ENCODE measurements at regions not wholly inside any gene's neighbourhood (a gene's known extent, or its start where the extent isn't known, plus 50 kb on each side); places are given as distances from the start of the nearest gene placed in this dataset.

GRCh38 chr1:229002037-229002436, 266.8 kb downstream of the RHOU start:
- DNase-seq (ENCODE audit: low spot score) = no peak
- TF ChIP-seq, protein P1, sequence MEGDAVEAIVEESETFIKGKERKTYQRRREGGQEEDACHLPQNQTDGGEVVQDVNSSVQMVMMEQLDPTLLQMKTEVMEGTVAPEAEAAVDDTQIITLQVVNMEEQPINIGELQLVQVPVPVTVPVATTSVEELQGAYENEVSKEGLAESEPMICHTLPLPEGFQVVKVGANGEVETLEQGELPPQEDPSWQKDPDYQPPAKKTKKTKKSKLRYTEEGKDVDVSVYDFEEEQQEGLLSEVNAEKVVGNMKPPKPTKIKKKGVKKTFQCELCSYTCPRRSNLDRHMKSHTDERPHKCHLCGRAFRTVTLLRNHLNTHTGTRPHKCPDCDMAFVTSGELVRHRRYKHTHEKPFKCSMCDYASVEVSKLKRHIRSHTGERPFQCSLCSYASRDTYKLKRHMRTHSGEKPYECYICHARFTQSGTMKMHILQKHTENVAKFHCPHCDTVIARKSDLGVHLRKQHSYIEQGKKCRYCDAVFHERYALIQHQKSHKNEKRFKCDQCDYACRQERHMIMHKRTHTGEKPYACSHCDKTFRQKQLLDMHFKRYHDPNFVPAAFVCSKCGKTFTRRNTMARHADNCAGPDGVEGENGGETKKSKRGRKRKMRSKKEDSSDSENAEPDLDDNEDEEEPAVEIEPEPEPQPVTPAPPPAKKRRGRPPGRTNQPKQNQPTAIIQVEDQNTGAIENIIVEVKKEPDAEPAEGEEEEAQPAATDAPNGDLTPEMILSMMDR (IDR thresholded peaks at IDR 0.05; ENCODE audit: extremely low read depth, missing control alignments) = no peak

- DNase-seq (ENCODE audit: low spot score) = no peak
- TF ChIP-seq, protein P1 (IDR thresholded peaks at IDR 0.05; ENCODE audit: extremely low read depth, missing control alignments) = no peak
Observed at GRCh38 chr1:229002451-229002960, 267.2 kb downstream of the RHOU start.

DNA sequence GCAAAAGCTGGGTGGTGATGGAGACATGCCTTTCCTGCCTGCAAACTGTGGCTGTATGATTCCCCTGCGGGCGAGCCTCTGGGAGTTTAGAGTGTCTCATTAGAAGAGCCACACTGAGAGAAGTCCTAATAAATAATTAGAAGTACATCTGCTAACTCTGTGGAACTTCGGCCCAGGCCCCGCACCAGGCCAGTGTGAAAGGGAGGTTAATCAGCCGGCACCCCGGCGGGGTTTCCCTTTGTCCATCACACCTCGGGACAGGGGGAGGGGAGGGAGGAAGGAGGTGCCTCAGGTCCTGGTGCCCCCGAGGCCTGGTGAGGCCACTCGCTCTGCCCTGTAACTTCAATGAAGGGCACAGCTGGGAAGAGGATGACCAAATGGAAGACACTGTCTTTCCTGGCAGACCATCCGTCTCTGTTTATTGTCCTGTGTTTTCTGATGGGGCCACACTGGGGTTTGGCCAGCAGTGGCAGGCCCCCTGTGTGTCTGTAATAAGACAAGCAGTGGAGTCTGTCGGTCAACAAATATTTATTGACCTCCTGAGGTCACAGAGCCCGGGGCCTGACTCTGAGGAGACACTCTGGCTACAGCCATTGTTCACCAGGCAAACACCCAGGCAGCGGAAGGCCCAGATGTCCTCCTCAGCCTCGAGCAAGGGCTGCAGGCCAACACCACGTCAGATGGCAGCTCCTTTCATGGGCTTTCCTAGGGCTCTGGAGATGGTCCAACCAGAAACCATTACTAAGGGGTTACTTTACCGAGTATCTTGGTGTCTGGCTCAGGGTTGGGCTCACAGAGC, 267.5 kb upstream of the RAB4A start:
- no peak for DNase-seq (ENCODE audit: low spot score)
- TF ChIP-seq, protein P1 (IDR thresholded peaks at IDR 0.05; ENCODE audit: extremely low read depth, missing control alignments) = no peak

GRCh38 chr1:229004066-229004833, 266.7 kb upstream of the RAB4A start:
- DNase-seq (ENCODE audit: low spot score) = no peak
- TF ChIP-seq, protein P1 (IDR thresholded peaks at IDR 0.05; ENCODE audit: extremely low read depth, missing control alignments) = no peak

- TF ChIP-seq, protein P1 (IDR thresholded peaks at IDR 0.05; ENCODE audit: extremely low read depth, missing control alignments) = no peak
- DNase-seq (ENCODE audit: low spot score) = no peak
Observed at GRCh38 chr1:229005097-229005496, 265.8 kb upstream of the RAB4A start.

DNA sequence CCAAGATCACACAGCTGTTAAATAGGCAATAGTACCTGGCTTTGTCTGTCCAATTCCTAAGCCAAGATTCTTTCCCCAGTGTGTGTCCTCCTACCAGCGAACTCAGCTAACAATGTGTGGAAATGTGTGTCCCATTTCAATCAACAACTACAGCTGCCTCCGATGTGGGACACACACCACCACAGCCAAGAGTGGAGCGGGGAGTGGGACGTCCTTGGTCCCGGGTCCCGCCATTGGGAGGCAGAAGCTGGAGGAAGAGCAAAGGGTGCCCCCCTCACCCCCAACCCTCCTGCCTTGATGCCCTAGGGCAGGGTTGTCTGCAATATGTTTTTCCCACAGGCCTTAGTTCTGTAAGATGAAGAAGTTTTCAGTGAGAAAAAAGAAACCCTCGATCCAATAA, 265.4 kb upstream of the RAB4A start:
- no peak for DNase-seq (ENCODE audit: low spot score)
- TF ChIP-seq, protein P1 (IDR thresholded peaks at IDR 0.05; ENCODE audit: extremely low read depth, missing control alignments) = no peak

Measured in GM20000 (cell line).